NCI-H146 treated with DMSO at 0.1 percent for 48 hours (cell line): ENCODE measurements at regions not wholly inside any gene's neighbourhood (a gene's known extent, or its start where the extent isn't known, plus 50 kb on each side); places are given as distances from the start of the nearest gene placed in this dataset.

Source experiments
- DNase-seq: peaks from one replicate; lab custom pipeline; 2025; ENCODE audit not compliant: unreplicated experiment; lab: John Stamatoyannopoulos, UW

- DNase-seq, result no peak
Observed at GRCh38 chr18:23341983-23342382, 111.1 kb upstream of the RIOK3 start.

GRCh38 chr18:23342506-23342905 lies 110.6 kb upstream of the RIOK3 start:
- DNase-seq, result no peak

- no peak for DNase-seq
Observed at GRCh38 chr18:23350188-23350587, 102.9 kb upstream of the RIOK3 start.

GRCh38 chr18:23351521-23351920 lies 101.6 kb upstream of the RIOK3 start:
- DNase-seq, result no peak

GRCh38 chr18:23352042-23352441 lies 101.0 kb upstream of the RIOK3 start:
- DNase-seq, result no peak

GRCh38 chr18:23353459-23353858 lies 99.6 kb upstream of the RIOK3 start:
- DNase-seq, result no peak

GRCh38 chr18:23354625-23355024 lies 98.5 kb upstream of the RIOK3 start:
- DNase-seq, result no peak

GRCh38 chr18:23355206-23355605 lies 97.9 kb upstream of the RIOK3 start:
- no peak for DNase-seq

GRCh38 chr18:23356424-23356823 lies 96.7 kb upstream of the RIOK3 start:
- DNase-seq, result no peak

DNA sequence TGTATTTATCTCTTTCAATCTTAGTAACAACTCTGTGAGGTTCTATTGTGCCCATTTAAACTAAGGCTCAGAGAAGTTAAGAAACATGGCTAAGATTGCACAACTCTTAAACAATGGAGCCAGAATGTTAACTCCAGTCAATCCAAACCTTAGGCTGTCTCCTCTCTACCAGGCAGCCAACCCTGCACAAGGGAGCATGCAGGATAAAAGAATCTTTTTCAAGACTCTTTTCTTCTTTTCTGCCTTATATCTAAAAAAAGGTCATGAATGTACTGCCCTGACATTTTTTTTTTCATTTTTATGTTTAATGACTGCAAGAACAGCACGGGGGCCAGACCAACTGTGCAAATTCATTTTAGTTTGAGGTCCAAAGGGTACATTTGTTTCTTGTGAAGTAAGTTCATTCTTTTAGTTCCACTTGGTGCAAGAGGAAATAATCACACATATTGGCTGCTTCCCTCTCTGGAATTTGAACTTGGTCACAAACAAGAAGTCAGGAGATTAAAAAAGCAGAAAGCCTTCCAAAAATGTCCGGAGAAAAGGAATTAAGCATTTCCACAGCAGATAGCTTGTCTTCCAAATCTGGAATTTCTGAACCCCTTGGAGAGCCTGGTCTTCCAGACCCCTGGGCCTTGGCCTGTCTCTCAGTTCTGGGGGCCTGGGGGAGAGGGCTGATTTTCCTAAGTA lies 96.0 kb upstream of the RIOK3 start:
- no peak for DNase-seq

DNA sequence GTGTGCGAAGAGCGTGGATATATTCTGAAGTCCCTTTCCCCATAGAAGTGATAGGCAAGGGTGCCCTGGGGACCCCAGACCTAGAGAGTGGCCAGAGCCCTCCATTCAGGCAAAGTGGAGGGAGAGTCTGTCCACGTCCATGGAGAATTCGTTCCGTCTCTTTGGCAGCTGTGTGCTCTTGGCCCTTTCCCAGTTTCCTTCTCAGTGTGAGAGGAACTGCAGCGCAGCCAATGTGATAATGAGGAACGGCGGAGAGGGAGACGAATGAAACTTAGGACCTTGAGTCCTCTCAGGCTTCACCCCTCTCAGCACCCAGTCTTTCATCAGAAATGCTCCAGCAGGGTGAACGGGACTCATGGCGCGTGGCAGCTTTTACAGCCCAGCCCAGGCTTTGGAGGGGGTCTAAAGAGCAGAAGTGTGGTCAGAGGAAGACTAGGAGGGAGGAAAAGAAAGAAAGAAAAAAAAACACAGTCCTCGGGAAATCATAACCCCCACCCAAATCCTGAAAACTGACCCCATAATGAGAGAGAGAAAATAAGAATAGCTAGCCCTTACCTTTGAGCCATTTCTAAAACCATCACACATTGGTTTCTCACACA lies 95.0 kb upstream of the RIOK3 start:
- DNase-seq, result no peak

GRCh38 chr18:23359421-23359820 lies 93.7 kb upstream of the RIOK3 start:
- DNase-seq, result no peak

- DNase-seq, result no peak
Observed at GRCh38 chr18:23363865-23364570, 89.1 kb upstream of the RIOK3 start.

- DNase-seq, result no peak
Observed at GRCh38 chr18:23365602-23366001, 87.5 kb upstream of the RIOK3 start.

DNA sequence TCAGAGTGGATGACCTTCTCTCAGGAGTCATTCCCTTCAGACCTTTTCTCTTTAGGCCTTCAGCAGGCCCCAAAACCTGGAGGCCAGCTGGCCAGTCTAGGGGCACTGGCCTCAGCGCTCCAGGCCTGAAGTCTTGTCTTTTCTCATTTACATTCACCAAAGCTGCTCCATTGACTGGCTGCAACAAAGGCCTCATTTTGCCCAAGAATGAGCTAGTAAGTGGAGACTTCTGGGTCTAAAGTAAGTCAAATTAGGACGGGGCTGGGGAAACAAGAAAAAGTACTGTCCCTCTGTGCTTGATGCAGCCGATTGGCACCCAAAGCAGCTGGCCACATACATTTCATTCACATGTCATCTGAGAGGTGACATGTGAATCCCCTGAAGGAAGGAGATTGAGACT lies 83.8 kb upstream of the RIOK3 start:
- DNase-seq, result no peak

GRCh38 chr18:23373570-23373969 lies 79.5 kb upstream of the RIOK3 start:
- no peak for DNase-seq

GRCh38 chr18:23377669-23378301 lies 75.3 kb upstream of the RIOK3 start:
- DNase-seq, result no peak

DNA sequence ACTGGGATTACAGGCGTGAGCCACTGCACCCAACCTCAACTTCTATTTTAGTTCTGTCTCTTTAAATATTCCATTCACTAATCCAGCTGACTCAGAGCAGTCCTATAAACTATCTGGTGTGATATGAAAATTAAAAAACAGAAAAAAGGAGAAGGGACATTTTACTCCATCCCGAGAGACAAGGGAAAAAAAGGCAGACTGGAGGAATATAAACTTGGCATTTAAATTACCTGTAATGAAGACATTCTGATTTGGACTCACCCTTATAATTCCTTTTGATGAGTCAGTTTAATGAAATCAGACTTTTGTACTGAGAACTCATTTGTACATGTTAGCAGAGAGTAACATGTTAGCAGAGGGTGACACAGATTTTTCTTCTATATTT lies 74.8 kb upstream of the RIOK3 start:
- no peak for DNase-seq

GRCh38 chr18:23380001-23380550 lies 73.0 kb upstream of the RIOK3 start:
- DNase-seq, result no peak

GRCh38 chr18:23380817-23381216 lies 72.3 kb upstream of the RIOK3 start:
- DNase-seq, result no peak

DNA sequence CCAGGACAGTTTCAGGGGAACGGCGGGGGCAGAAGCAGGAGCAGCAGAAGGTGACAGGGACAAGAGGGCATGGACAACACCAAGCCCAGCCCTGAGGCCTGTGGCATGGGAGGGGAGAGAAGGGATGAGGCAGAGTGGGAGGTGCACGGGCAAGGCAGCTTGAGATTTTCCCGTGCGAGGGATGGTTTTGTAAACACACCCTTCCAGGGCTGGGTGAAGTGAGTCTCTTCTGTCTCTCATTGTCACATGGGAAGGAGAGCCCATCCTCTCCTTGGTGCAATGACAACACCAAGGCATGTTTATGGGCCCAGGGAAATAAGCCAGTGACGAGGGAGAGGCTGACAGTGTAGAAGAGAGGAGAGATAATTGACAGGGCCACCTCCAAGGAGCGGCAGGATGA lies 69.6 kb upstream of the RIOK3 start:
- no peak for DNase-seq
